OCI-LY1 (cell line): ENCODE measurements at regions not wholly inside any gene's neighbourhood (a gene's known extent, or its start where the extent isn't known, plus 50 kb on each side); places are given as distances from the start of the nearest gene placed in this dataset.

Source experiments
- H2AFZ ChIP-seq: fragments of 200-600 bp; sonication (generic), shearing (Covaris generic); 2 replicates; pipeline ENCODE4 v1.6.0; 2014; ENCODE audit warnings: antibody characterized with exemption, mild to moderate bottlenecking, low read length
- H3F3A ChIP-seq: fragments of 200-600 bp; sonication (generic), shearing (Covaris generic); 2 replicates; pipeline ENCODE4 v1.6.0; 2014; ENCODE audit warnings: mild to moderate bottlenecking, antibody characterized with exemption, low read length, moderate library complexity; ENCODE audit not compliant: insufficient read depth
- H3K27ac ChIP-seq: fragments of 200-600 bp; sonication (generic); 2 replicates; pipeline ENCODE4 v1.5.1; 2014; ENCODE audit warnings: low read length, mixed run types, mild to moderate bottlenecking, low read depth; ENCODE audit not compliant: poor library complexity, severe bottlenecking
- H3K27me3 ChIP-seq: fragments of 200-600 bp; sonication (generic); 2 replicates; pipeline ENCODE4 v1.6.0; 2014; ENCODE audit warnings: antibody characterized with exemption, mild to moderate bottlenecking, low read length, moderate library complexity; ENCODE audit not compliant: insufficient read depth
- H3K36me3 ChIP-seq: fragments of 200-600 bp; sonication (generic); 2 replicates; pipeline ENCODE4 v1.6.1; 2014; ENCODE audit warnings: mild to moderate bottlenecking, antibody characterized with exemption, low read length, moderate library complexity, mixed read lengths; ENCODE audit not compliant: insufficient read depth
- H3K4me1 ChIP-seq: fragments of 200-600 bp; sonication (generic); 2 replicates; pipeline ENCODE4 v1.5.1; 2014; ENCODE audit warnings: mild to moderate bottlenecking, low read length, moderate library complexity; ENCODE audit not compliant: insufficient read depth, severe bottlenecking
- H3K4me2 ChIP-seq: fragments of 200-600 bp; sonication (generic), shearing (Covaris generic); 2 replicates; pipeline ENCODE4 v1.6.1; 2014; ENCODE audit warnings: low read length
- H3K4me3 ChIP-seq: fragments of 200-600 bp; sonication (generic); 2 replicates; pipeline ENCODE4 v1.5.1; 2014; ENCODE audit warnings: low read length, low read depth, mild to moderate bottlenecking, mixed read lengths; ENCODE audit not compliant: poor library complexity, severe bottlenecking
- H3K79me2 ChIP-seq: fragments of 200-600 bp; shearing (Covaris generic); 2 replicates; pipeline ENCODE4 v1.6.1; 2016; ENCODE audit warnings: mixed run types, low read length, mixed read lengths; ENCODE audit not compliant: insufficient read depth
- H3K9ac ChIP-seq: fragments of 200-600 bp; sonication (generic), shearing (Covaris generic); 2 replicates; pipeline ENCODE4 v1.6.1; 2014; ENCODE audit warnings: mild to moderate bottlenecking, low read length, mixed read lengths
- H3K9me2 ChIP-seq: fragments of 200-600 bp; sonication (generic), shearing (Covaris generic); 2 replicates; pipeline ENCODE4 v1.6.1; 2014; ENCODE audit warnings: low read depth, mild to moderate bottlenecking, low read length, mixed read lengths
- H3K9me3 ChIP-seq: fragments of 200-600 bp; shearing (Covaris generic); 2 replicates; pipeline ENCODE4 v1.6.1; 2014; ENCODE audit warnings: low read length, mixed read lengths
- H4K20me1 ChIP-seq: fragments of 200-600 bp; sonication (generic), shearing (Covaris generic); 2 replicates; pipeline ENCODE4 v1.6.0; 2016; ENCODE audit warnings: mild to moderate bottlenecking, low read length; ENCODE audit not compliant: insufficient read depth
- CTCF ChIP-seq: fragments of 200-600 bp; sonication (generic), shearing (Covaris generic); IDR thresholded peaks from 2 replicates; pipeline ENCODE4 v1.5.1; 2017; ENCODE audit warnings: mild to moderate bottlenecking, antibody characterized with exemption, low read length, moderate library complexity, mixed read lengths
- EZH2 ChIP-seq: fragments of 200-600 bp; sonication (generic), shearing (Covaris generic); IDR thresholded peaks from 2 replicates; pipeline ENCODE4 v1.8.0; 2017; ENCODE audit warnings: borderline replicate concordance, mixed run types, mild to moderate bottlenecking, antibody characterized with exemption, low read length, moderate library complexity, mixed read lengths

GRCh38 chr15:47876986-47877385 is 159.7 kb downstream of the SEMA6D start:
- TF ChIP-seq CTCF (no peak), EZH2 (no peak)
- H3K9me3 ChIP-seq = no peaks in the 10 kb centered on the region

GRCh38 chr15:47877836-47878235 is 160.5 kb downstream of the SEMA6D start:
- no peak overlapping the region for H2AFZ ChIP-seq
- H3K9ac ChIP-seq = no peak overlapping the region
- no peak overlapping the region for H3K27ac ChIP-seq
- TF ChIP-seq CTCF (no peak), EZH2 (no peak)
- H3K4me1 ChIP-seq = no peaks in the 10 kb centered on the region
- H3K27me3 ChIP-seq = no peaks in the 10 kb centered on the region
- H4K20me1 ChIP-seq = no peaks in the 10 kb centered on the region
- H3F3A ChIP-seq = no peaks in the 10 kb centered on the region
- no peak overlapping the region for H3K4me2 ChIP-seq
- H3K9me3 ChIP-seq = no peaks in the 10 kb centered on the region
- no peaks in the 10 kb centered on the region for H3K36me3 ChIP-seq
- H3K79me2 ChIP-seq = no peaks in the 10 kb centered on the region
- no peaks in the 10 kb centered on the region for H3K9me2 ChIP-seq
- H3K4me3 ChIP-seq = no peak overlapping the region

More at GRCh38 chr15:47876986-47877385, 159.7 kb downstream of the SEMA6D start:
- no peak overlapping the region for H2AFZ ChIP-seq
- H4K20me1 ChIP-seq = no peaks in the 10 kb centered on the region
- H3K4me2 ChIP-seq = no peak overlapping the region
- no peaks in the 10 kb centered on the region for H3F3A ChIP-seq
- no peak overlapping the region for H3K27ac ChIP-seq
- no peaks in the 10 kb centered on the region for H3K79me2 ChIP-seq
- H3K27me3 ChIP-seq = no peaks in the 10 kb centered on the region
- H3K4me3 ChIP-seq = no peak overlapping the region
- H3K9ac ChIP-seq = no peak overlapping the region
- no peaks in the 10 kb centered on the region for H3K9me2 ChIP-seq
- no peaks in the 10 kb centered on the region for H3K36me3 ChIP-seq
- no peaks in the 10 kb centered on the region for H3K4me1 ChIP-seq

GRCh38 chr15:47885920-47886319 is 168.6 kb downstream of the SEMA6D start:
- Histone ChIP-seq H3K4me3 (no peak overlapping the region), H3F3A (no peaks in the 10 kb centered on the region), H3K36me3 (no peaks in the 10 kb centered on the region), H3K27me3 (no peaks in the 10 kb centered on the region), H3K9ac (no peak overlapping the region), H3K27ac (no peak overlapping the region), H3K4me2 (no peak overlapping the region), H3K9me2 (no peaks in the 10 kb centered on the region), H3K4me1 (no peaks in the 10 kb centered on the region), H2AFZ (no peak overlapping the region), H3K79me2 (no peaks in the 10 kb centered on the region), H4K20me1 (no peaks in the 10 kb centered on the region), H3K9me3 (no peaks in the 10 kb centered on the region)
- no peak for TF ChIP-seq EZH2
- no peak for TF ChIP-seq CTCF
